ENCODE measurements at regions not wholly inside any gene's neighbourhood (a gene's known extent, or its start where the extent isn't known, plus 50 kb on each side); places are given as distances from the start of the nearest gene placed in this dataset.

- TF ChIP-seq EZH2 (IDR thresholded peaks at IDR 0.05; ENCODE audit: low read length, unreplicated experiment) (no peak), CTCF (conservative IDR thresholded peaks at IDR 0.05; ENCODE audit: low read depth, low read length) (no peak), EZH2phosphoT487 (IDR thresholded peaks at IDR 0.05; ENCODE audit: borderline replicate concordance, low read length) (no peak)
Measured at GRCh38 chr3:177776661-177777101, 579.4 kb upstream of the TBL1XR1 start.

Data from PC-3 (cell line).